Adrenal gland (tissue), 9 donors: ENCODE measurements at regions not wholly inside any gene's neighbourhood (a gene's known extent, or its start where the extent isn't known, plus 50 kb on each side); places are given as distances from the start of the nearest gene placed in this dataset.
"Not testable (repeated sequence)": the region's sequence is repeated elsewhere in the genome, so short reads cannot be mapped to it uniquely, and the experiment has no call there.

Source experiments
- DNase-seq, 7 donors: peaks; one replicate each; pipeline ENCODE4 v3.0.0-alpha.2; 2019 to 2020
- H3K27ac ChIP-seq, 5 donors: fragments of 200-600 bp; sonication (generic) in 4 of 5; 1 replicate in 3 of 5; 2 replicates in 2 of 5; pipeline versions ENCODE4 v1.5.1 to v1.8.0; 2016 to 2020; ENCODE audit warnings: mild to moderate bottlenecking in 1 of 5
- H3K27me3 ChIP-seq: fragments of 200-600 bp; 2 replicates; pipeline ENCODE4 v1.8.0; 2021
- H3K36me3 ChIP-seq, 2 donors: fragments of 200-600 bp; replicated peaks in 1 of 2; 1 replicate in 1 of 2; 2 replicates in 1 of 2; pipeline versions ENCODE4 v1.5.1 to v1.8.0; 2018 to 2022
- H3K4me1 ChIP-seq, 2 donors: fragments of 200-600 bp; replicated peaks in 1 of 2; 1 replicate in 1 of 2; 2 replicates in 1 of 2; pipeline versions ENCODE4 v1.5.1 to v1.8.0; 2018 to 2021
- H3K4me3 ChIP-seq, 4 donors: fragments of 200-600 bp; sonication (generic) in 3 of 4; one replicate each; pipeline ENCODE4 v1.5.1; 2016 to 2018
- H3K9me3 ChIP-seq, 3 donors: fragments of 200-600 bp; sonication (generic) in 1 of 3; replicated peaks in 1 of 3; 1 replicate in 2 of 3; 2 replicates in 1 of 3; pipeline versions ENCODE4 v1.5.1 to v1.8.0; 2016 to 2021
- POLR2A ChIP-seq, 2 donors: fragments of 450-650 bp; IDR thresholded peaks; one replicate each; pipeline ENCODE4 v1.6.1; 2017; ENCODE audit warnings: antibody characterized with exemption in 2 of 2, mild to moderate bottlenecking in 2 of 2, moderate library complexity in 1 of 2
- WGBS, 4 donors: extraction: QIAGEN DNeasy Blood & Tissue Kit in 2 of 4; methylation state at CpG; one replicate each; pipeline versions ENCODE4 v1.1.5 to v1.1.7; 2013 to 2017; 5-methylcytosine and 5-hydroxymethylcytosine counted together
- intact Hi-C, 2 donors: fragments of 100-400 bp; cut with DNase I; formaldehyde crosslinking; loops; one replicate each; pipeline versions ENCODE4 v1.14.1 to v1.15.0; 2022 to 2023
- TF ChIP-seq, protein P1 (sequence below), 6 experiments: fragments of 450-650 bp in 4 of 6; fragments of 200-600 bp in 2 of 6; sonication (generic) in 1 of 6; IDR thresholded peaks; 1 replicate in 5 of 6; 2 replicates in 1 of 6; pipeline versions ENCODE4 v1.5.1 to v1.8.0; 2016 to 2021; ENCODE audit warnings: antibody characterized with exemption in 6 of 6, mild to moderate bottlenecking in 2 of 6, moderate library complexity in 1 of 6
- donor health status: healthy with polysubstance abuse.
- donor health status: Bipolar disorder and iron deficiency.
- donor health status: DM: yes; HTN: yes; CAD: no.
- donor health status: DM: no; HTN: no; CAD: no.
- donor health status: DM: no; HTN: no; CAD: no.

- WGBS, 4 donors: 68 to 78% (median 73%) methylated on average over 2 of the region's 2 CpGs
Measured at GRCh38 chr3:20935791-20936190, 749.8 kb upstream of the SGO1 start.

GRCh38 chr3:20931834-20932233 is 745.8 kb upstream of the SGO1 start:
- no peak for DNase-seq
- intact Hi-C loops: no loop called here
- H3K36me3 ChIP-seq: no peaks in the 10 kb centered on the region
- TF ChIP-seq, protein P1, sequence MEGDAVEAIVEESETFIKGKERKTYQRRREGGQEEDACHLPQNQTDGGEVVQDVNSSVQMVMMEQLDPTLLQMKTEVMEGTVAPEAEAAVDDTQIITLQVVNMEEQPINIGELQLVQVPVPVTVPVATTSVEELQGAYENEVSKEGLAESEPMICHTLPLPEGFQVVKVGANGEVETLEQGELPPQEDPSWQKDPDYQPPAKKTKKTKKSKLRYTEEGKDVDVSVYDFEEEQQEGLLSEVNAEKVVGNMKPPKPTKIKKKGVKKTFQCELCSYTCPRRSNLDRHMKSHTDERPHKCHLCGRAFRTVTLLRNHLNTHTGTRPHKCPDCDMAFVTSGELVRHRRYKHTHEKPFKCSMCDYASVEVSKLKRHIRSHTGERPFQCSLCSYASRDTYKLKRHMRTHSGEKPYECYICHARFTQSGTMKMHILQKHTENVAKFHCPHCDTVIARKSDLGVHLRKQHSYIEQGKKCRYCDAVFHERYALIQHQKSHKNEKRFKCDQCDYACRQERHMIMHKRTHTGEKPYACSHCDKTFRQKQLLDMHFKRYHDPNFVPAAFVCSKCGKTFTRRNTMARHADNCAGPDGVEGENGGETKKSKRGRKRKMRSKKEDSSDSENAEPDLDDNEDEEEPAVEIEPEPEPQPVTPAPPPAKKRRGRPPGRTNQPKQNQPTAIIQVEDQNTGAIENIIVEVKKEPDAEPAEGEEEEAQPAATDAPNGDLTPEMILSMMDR (IDR thresholded peaks at IDR 0.05): no peak
- no peak for TF ChIP-seq POLR2A (IDR thresholded peaks at IDR 0.05)
- H3K4me3 ChIP-seq: no peak overlapping the region
- WGBS, 4 donors: 84 to 94% (median 89%) methylated on average over 1 of the region's 1 CpG
- H3K27me3 ChIP-seq: no peaks in the 10 kb centered on the region
- no peaks in the 10 kb centered on the region for H3K4me1 ChIP-seq
- H3K9me3 ChIP-seq: no peaks in the 10 kb centered on the region
- H3K27ac ChIP-seq: no peak overlapping the region

More at GRCh38 chr3:20935791-20936190, 749.8 kb upstream of the SGO1 start:
- Histone ChIP-seq H3K27me3 (no peaks in the 10 kb centered on the region), H3K9me3 (no peaks in the 10 kb centered on the region), H3K4me3 (no peak overlapping the region), H3K4me1 (no peaks in the 10 kb centered on the region), H3K36me3 (no peaks in the 10 kb centered on the region), H3K27ac (no peak overlapping the region)
- DNase-seq: no peak
- intact Hi-C loops: no loop called here
- TF ChIP-seq, protein P1 (IDR thresholded peaks at IDR 0.05): no peak
- TF ChIP-seq POLR2A (IDR thresholded peaks at IDR 0.05): no peak

DNA sequence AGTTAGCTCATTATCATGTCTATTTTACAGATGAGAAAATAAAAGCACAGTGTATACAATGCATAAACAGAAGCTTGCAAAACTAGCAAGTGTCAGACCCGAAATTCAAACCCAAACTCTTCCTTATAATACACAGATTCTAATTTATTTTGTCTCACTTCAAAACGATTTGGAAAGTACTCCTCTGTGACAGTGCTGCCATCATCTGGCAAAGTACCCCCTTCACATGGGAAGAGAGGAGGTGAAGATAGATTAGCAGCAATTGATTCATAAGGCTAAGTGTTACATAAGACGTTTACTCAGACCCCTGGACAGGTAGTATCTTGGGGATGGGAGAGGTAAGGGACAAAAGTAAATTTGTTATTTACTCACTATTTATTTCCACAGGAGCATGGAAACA is 744.0 kb upstream of the SGO1 start:
- peak in 1 of 7 donors; percentile 3 for DNase-seq
- Histone ChIP-seq H3K9me3 (no peaks in the 10 kb centered on the region), H3K4me3 (no peak overlapping the region), H3K27ac (no peak overlapping the region), H3K4me1 (no peaks in the 10 kb centered on the region), H3K27me3 (no peaks in the 10 kb centered on the region), H3K36me3 (no peaks in the 10 kb centered on the region)
- TF ChIP-seq, protein P1 (IDR thresholded peaks at IDR 0.05): peak in 1 of 6 experiments; percentile 26
- no peak for TF ChIP-seq POLR2A (IDR thresholded peaks at IDR 0.05)
- intact Hi-C loops: no loop called here
- 7 to 19% (median 13%) methylated on average over 3 of the region's 3 CpGs for WGBS, 4 donors

- TF ChIP-seq POLR2A (IDR thresholded peaks at IDR 0.05): no peak
- TF ChIP-seq, protein P1 (IDR thresholded peaks at IDR 0.05): no peak
- Histone ChIP-seq H3K36me3 (no peaks in the 10 kb centered on the region), H3K4me1 (no peaks in the 10 kb centered on the region), H3K9me3 (no peaks in the 10 kb centered on the region), H3K27ac (no peak overlapping the region), H3K4me3 (no peak overlapping the region), H3K27me3 (no peaks in the 10 kb centered on the region)
- DNase-seq: no peak
- intact Hi-C loops: no loop called here
- WGBS, 4 donors: 54 to 71% (median 58%) methylated on average over 5 of the region's 5 CpGs
Measured at GRCh38 chr3:20924646-20925385, 738.8 kb upstream of the SGO1 start.

- H3K27me3 ChIP-seq, intact Hi-C loops, H3K4me1 ChIP-seq, DNase-seq, H3K27ac ChIP-seq, H3K4me3 ChIP-seq, H3K36me3 ChIP-seq, H3K9me3 ChIP-seq: not testable (repeated sequence)
- 85 to 92% (median 88%) methylated on average over 5 of the region's 5 CpGs for WGBS, 4 donors
Measured at GRCh38 chr3:20921112-20921511, 735.1 kb upstream of the SGO1 start.
